RWPE2 (cell line): ENCODE measurements at regions not wholly inside any gene's neighbourhood (a gene's known extent, or its start where the extent isn't known, plus 50 kb on each side); places are given as distances from the start of the nearest gene placed in this dataset.

ENCODE experiments used
- ATAC-seq: fragments of 200-7000 bp; cut with Tn5 transposase; 3 replicates; pipeline ENCODE4 v1.9.1; 2021; ENCODE audit warnings: low read depth
- DNase-seq: peaks from one replicate; pipeline ENCODE4 v3.0.0-alpha.2; 2020; ENCODE audit warnings: low spot score
- H3K27ac ChIP-seq: fragments of 450-650 bp; 2 replicates; pipeline ENCODE4 v1.5.1; 2017; ENCODE audit warnings: mild to moderate bottlenecking; ENCODE audit not compliant: poor library complexity, severe bottlenecking
- H3K27me3 ChIP-seq: fragments of 250-450 bp; sonication (Bioruptor Pico); 2 replicates; pipeline ENCODE4 v1.5.1; 2021; ENCODE audit warnings: mild to moderate bottlenecking, moderate library complexity; ENCODE audit not compliant: insufficient read depth, poor library complexity, severe bottlenecking
- H3K36me3 ChIP-seq: fragments of 250-450 bp; sonication (Bioruptor Pico); 2 replicates; pipeline ENCODE4 v1.5.1; 2020; ENCODE audit warnings: low read depth, mild to moderate bottlenecking, moderate library complexity
- H3K4me1 ChIP-seq: fragments of 250-450 bp; sonication (Bioruptor Pico); 2 replicates; pipeline ENCODE4 v1.5.1; 2021; ENCODE audit warnings: mild to moderate bottlenecking, moderate library complexity; ENCODE audit not compliant: insufficient read depth, poor library complexity, severe bottlenecking
- H3K4me3 ChIP-seq: fragments of 250-450 bp; sonication (Bioruptor Pico); 2 replicates; pipeline ENCODE4 v1.5.1; 2021; ENCODE audit warnings: mild to moderate bottlenecking, moderate library complexity; ENCODE audit not compliant: severe bottlenecking
- H3K9me3 ChIP-seq: fragments of 250-450 bp; sonication (Bioruptor Pico); 2 replicates; pipeline ENCODE4 v1.5.1; 2021; ENCODE audit warnings: mild to moderate bottlenecking, moderate library complexity; ENCODE audit not compliant: severe bottlenecking
- CTCF ChIP-seq: fragments of 450-650 bp; IDR thresholded peaks from one replicate; pipeline ENCODE4 v1.5.1; 2017; ENCODE audit warnings: mild to moderate bottlenecking, moderate library complexity; ENCODE audit not compliant: poor library complexity, severe bottlenecking

- Histone ChIP-seq H3K4me3 (no peak overlapping the region), H3K4me1 (no peaks in the 10 kb centered on the region), H3K27ac (no peak overlapping the region), H3K9me3 (no peaks in the 10 kb centered on the region), H3K27me3 (no peaks in the 10 kb centered on the region), H3K36me3 (no peaks in the 10 kb centered on the region)
- TF ChIP-seq CTCF: peak; percentile 19
- DNase-seq (no peak), ATAC-seq (no peak)
Measured at GRCh38 chr9:7479300-7479699, 320.3 kb downstream of the DMAC1 start.

GRCh38 chr9:7478646-7479045 lies 320.9 kb downstream of the DMAC1 start:
- TF ChIP-seq CTCF: no peak
- Histone ChIP-seq H3K36me3 (no peaks in the 10 kb centered on the region), H3K9me3 (no peaks in the 10 kb centered on the region), H3K4me1 (no peaks in the 10 kb centered on the region), H3K4me3 (no peak overlapping the region), H3K27ac (no peak overlapping the region), H3K27me3 (no peaks in the 10 kb centered on the region)
- ATAC-seq (no peak), DNase-seq (no peak)

GRCh38 chr9:7467186-7467585 lies 332.4 kb downstream of the DMAC1 start:
- no peaks in the 10 kb centered on the region for H3K36me3 ChIP-seq
- H3K4me1 ChIP-seq: no peaks in the 10 kb centered on the region
- ATAC-seq: no peak
- no peaks in the 10 kb centered on the region for H3K27me3 ChIP-seq
- no peak overlapping the region for H3K4me3 ChIP-seq
- no peak overlapping the region for H3K27ac ChIP-seq
- TF ChIP-seq CTCF: no peak
- H3K9me3 ChIP-seq: no peaks in the 10 kb centered on the region
- no peak for DNase-seq

- DNase-seq (no peak), ATAC-seq (no peak)
- Histone ChIP-seq H3K9me3 (no peaks in the 10 kb centered on the region), H3K4me3 (no peak overlapping the region), H3K27ac (no peak overlapping the region), H3K27me3 (no peaks in the 10 kb centered on the region), H3K4me1 (no peaks in the 10 kb centered on the region), H3K36me3 (no peaks in the 10 kb centered on the region)
- TF ChIP-seq CTCF: no peak
Measured at GRCh38 chr9:7461791-7462190, 337.8 kb downstream of the DMAC1 start.

- TF ChIP-seq CTCF: no peak
- Histone ChIP-seq H3K27ac (no peak overlapping the region), H3K36me3 (no peaks in the 10 kb centered on the region), H3K4me3 (no peak overlapping the region), H3K9me3 (no peaks in the 10 kb centered on the region), H3K27me3 (no peaks in the 10 kb centered on the region), H3K4me1 (no peaks in the 10 kb centered on the region)
- DNase-seq: no peak
- ATAC-seq: no peak
Measured at GRCh38 chr9:7456793-7457530, 342.6 kb downstream of the DMAC1 start.
